Bronchial epithelial cell (primary cell): ENCODE measurements at regions not wholly inside any gene's neighbourhood (a gene's known extent, or its start where the extent isn't known, plus 50 kb on each side); places are given as distances from the start of the nearest gene placed in this dataset.
"Not testable (repeated sequence)": the region's sequence is repeated elsewhere in the genome, so short reads cannot be mapped to it uniquely, and the experiment has no call there.

Experiments
- DNase-seq: peaks from one replicate; pipeline ENCODE4 v3.0.0-alpha.2; 2010; ENCODE audit warnings: low read depth
- FAIRE-seq: peaks from 2 replicates; lab custom pipeline; 2011; peaks lifted over from hg19 to GRCh38; lab: Jason Lieb, UNC
- H3K27me3 ChIP-seq: 2 replicates; pipeline ENCODE4 v1.5.1; 2011; ENCODE audit warnings: low read length; ENCODE audit not compliant: control insufficient read depth, insufficient read depth
- H3K36me3 ChIP-seq: 2 replicates; pipeline ENCODE4 v1.5.1; 2011; ENCODE audit warnings: low read length; ENCODE audit not compliant: control insufficient read depth, insufficient read depth
- H3K4me3 ChIP-seq: 2 replicates; pipeline ENCODE4 v1.5.1; 2011; ENCODE audit warnings: mild to moderate bottlenecking, low read depth, low read length, control low read depth
- TF ChIP-seq, protein P1 (sequence below): IDR thresholded peaks from 2 replicates; pipeline ENCODE4 v1.5.1; 2011; ENCODE audit warnings: mild to moderate bottlenecking, moderate library complexity, low read length, control low read depth, inconsistent platforms; ENCODE audit not compliant: insufficient read depth, severe bottlenecking

DNA sequence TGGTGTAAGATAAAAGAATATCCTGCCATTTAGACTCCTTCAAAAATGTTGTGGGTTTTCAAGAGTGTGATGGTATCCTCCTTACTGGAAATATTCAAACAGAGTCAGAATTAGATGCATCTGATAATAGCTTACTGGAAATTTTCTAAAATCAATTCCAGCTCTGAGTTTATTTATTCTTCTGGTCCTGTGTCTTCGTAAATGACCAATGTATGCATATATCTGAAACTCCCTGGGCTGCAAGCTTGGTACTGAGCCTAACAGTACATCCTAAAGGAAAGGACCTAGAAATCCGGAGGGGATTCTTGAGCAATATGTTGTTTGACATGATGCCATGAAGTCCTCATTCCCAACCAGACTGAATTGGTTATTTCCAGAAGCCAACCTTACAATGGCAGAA lies 130.4 kb downstream of the KCNE4 start:
- H3K36me3 ChIP-seq = no peaks in the 10 kb centered on the region
- H3K4me3 ChIP-seq = no peak overlapping the region
- FAIRE-seq (peak; percentile 83), DNase-seq (no peak)
- no peaks in the 10 kb centered on the region for H3K27me3 ChIP-seq
- TF ChIP-seq, protein P1, sequence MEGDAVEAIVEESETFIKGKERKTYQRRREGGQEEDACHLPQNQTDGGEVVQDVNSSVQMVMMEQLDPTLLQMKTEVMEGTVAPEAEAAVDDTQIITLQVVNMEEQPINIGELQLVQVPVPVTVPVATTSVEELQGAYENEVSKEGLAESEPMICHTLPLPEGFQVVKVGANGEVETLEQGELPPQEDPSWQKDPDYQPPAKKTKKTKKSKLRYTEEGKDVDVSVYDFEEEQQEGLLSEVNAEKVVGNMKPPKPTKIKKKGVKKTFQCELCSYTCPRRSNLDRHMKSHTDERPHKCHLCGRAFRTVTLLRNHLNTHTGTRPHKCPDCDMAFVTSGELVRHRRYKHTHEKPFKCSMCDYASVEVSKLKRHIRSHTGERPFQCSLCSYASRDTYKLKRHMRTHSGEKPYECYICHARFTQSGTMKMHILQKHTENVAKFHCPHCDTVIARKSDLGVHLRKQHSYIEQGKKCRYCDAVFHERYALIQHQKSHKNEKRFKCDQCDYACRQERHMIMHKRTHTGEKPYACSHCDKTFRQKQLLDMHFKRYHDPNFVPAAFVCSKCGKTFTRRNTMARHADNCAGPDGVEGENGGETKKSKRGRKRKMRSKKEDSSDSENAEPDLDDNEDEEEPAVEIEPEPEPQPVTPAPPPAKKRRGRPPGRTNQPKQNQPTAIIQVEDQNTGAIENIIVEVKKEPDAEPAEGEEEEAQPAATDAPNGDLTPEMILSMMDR = no peak

GRCh38 chr2:223185638-223186037 lies 133.6 kb downstream of the KCNE4 start:
- Histone ChIP-seq H3K27me3 (no peaks in the 10 kb centered on the region), H3K4me3 (no peak overlapping the region), H3K36me3 (no peaks in the 10 kb centered on the region)
- TF ChIP-seq, protein P1 = no peak
- FAIRE-seq (no peak), DNase-seq (peak; percentile 55)

GRCh38 chr2:223187256-223187655 lies 135.3 kb downstream of the KCNE4 start:
- FAIRE-seq (peak; percentile 52), DNase-seq (peak; percentile 58)
- Histone ChIP-seq H3K4me3 (no peak overlapping the region), H3K36me3 (no peaks in the 10 kb centered on the region), H3K27me3 (no peaks in the 10 kb centered on the region)
- TF ChIP-seq, protein P1 = no peak

- not testable (repeated sequence) for H3K27me3 ChIP-seq, FAIRE-seq, H3K4me3 ChIP-seq, DNase-seq, H3K36me3 ChIP-seq
These were observed 138.7 kb downstream of the KCNE4 start for GRCh38 chr2:223190561-223191206.

- H3K4me3 ChIP-seq = no peak overlapping the region
- H3K36me3 ChIP-seq = no peaks in the 10 kb centered on the region
- no peak for FAIRE-seq
- no peaks in the 10 kb centered on the region for H3K27me3 ChIP-seq
- TF ChIP-seq, protein P1 = no peak
- no peak for DNase-seq
These were observed 144.3 kb downstream of the KCNE4 start for GRCh38 chr2:223196331-223196730.

DNA sequence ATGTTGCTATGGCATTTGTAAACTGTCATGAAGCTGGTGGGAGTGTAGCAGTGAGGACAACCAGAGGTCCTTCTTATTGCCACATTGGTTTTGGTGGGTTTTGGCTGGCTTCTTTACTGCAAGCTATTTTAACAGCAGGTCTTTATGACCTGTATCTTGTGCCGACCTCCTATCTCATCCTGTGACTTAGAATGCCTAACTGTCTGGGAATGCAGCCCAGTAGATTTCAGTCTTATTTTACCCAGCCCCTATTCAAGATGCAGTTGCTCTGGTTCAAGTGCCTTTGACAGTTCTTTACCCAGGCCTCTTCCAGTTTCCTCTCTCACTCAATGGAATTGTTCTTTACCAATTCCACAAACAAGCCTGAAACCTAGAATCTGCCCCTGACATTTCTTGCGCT lies 145.1 kb downstream of the KCNE4 start:
- TF ChIP-seq, protein P1 = no peak
- DNase-seq (no peak), FAIRE-seq (no peak)
- H3K27me3 ChIP-seq = no peaks in the 10 kb centered on the region
- no peaks in the 10 kb centered on the region for H3K36me3 ChIP-seq
- H3K4me3 ChIP-seq = no peak overlapping the region
